RKO (cell line): ENCODE measurements at regions not wholly inside any gene's neighbourhood (a gene's known extent, or its start where the extent isn't known, plus 50 kb on each side); places are given as distances from the start of the nearest gene placed in this dataset.

ENCODE experiments used
- DNase-seq: peaks from one replicate; pipeline ENCODE4 v3.0.0-alpha.2; 2016; ENCODE audit warnings: low spot score

DNA sequence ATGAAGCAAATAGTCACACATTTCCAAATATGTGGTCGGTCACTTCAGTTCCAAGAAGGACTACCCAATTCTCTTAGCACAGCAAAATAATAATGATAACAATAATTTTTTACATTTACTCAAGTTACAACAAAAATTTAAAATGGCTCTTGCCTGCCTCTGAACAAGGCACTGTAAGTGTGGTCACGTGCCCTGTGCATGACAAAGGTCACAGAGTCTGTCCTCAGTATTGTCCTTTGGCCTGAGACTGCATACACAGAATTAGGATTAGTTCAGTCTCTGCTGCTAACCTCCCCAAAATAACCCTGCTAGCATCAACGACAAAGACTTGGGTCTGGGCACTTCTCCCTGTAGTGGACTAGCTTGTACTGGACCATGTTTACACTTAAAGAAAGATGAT, 297.1 kb upstream of the DUSP10 start:
- no peak for DNase-seq

DNA sequence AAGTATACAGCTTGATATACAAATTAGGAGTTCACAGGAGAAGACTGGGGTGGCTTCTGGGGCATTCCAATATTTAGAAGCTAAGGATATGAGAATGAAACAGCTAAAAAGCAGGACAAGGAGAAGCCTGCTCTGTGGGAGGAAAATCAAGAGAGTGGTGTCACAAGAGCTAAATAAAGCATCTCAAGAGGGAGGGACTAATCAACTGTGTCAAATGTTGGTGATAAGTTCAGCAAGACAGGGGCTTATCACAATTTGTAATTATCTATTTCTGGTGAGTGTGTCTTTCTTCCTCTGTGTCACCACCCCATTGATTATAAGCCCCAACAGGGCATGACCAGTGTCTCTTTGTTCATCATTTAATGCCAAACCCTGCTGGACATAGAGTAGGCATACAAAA, 295.8 kb upstream of the DUSP10 start:
- no peak for DNase-seq

DNA sequence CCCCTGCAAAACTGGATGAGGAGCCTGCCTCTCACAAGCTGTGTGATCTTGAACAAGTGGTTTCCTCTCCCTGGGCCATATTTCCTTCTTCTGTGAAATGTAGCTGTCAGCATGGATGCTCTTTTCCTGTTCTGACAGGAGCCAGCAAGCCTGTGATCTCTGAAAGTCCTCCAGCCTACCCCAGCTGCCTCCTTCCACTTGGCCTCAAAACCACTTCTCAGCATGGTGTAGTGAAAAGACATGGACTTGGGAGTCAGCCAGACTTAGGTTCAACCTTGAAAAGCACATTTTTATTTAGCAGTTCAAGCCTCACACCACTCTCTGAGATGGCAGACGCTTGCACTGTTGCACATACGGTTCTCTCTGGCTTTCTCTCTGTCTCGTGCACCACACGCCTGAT, 292.9 kb upstream of the DUSP10 start:
- DNase-seq, result no peak

DNA sequence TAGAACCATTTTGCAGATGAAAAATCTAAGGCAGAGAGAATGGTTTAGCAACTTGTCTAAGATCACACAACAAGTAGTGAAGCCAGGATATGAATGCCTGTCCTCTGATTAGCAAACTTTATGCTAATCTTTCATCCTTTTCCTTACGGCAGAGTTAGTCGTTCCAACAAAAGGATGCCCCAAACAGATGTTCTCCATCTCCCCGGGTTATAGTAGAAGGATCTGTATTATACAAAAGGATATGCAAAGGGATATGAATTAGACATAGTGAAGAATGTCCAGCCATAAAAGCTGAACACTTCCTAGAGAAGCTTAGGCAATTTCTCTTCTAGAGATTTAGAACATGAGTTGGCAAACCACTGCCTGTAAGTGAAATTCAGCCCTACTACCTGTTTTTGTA, 291.6 kb upstream of the DUSP10 start:
- DNase-seq, result no peak

DNA sequence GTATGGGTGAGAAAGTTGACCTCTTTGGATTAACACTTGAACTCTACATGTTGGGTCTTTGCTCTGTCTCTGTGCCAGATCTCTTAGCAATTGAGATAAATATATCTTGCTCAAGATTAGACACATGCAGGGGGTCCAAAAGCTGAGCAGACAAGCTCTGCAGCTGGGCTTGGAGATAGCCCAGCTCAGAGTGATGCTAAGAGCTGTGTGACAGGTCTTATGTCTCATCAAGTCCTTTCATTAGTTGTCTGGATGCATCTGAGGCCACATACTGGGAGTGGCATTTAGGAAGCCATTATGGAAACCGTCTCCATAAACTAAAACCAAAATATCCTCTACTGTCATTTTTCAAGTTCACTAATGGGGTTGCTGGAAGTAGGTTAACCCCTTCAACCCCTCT, 289.4 kb upstream of the DUSP10 start:
- DNase-seq, result no peak

DNA sequence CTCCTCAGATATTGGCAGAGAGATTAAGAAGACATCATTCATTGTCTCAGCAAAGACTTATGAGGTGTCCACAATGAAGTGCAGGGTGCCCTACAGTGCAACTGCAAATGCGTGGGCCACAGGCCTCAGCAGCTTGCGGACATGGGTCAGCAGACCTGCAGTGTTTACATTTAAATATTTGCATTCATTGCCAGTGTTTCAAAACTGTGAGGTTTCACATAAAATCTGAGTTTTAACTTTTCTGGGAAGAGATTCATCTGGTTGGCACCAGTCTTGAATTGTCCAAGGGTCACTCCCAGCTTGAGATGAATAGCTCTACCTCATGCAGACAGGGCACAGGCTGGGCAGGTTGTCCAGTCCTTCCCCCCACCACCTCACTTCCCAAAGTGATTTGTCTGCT, 286.8 kb upstream of the DUSP10 start:
- no peak for DNase-seq

DNA sequence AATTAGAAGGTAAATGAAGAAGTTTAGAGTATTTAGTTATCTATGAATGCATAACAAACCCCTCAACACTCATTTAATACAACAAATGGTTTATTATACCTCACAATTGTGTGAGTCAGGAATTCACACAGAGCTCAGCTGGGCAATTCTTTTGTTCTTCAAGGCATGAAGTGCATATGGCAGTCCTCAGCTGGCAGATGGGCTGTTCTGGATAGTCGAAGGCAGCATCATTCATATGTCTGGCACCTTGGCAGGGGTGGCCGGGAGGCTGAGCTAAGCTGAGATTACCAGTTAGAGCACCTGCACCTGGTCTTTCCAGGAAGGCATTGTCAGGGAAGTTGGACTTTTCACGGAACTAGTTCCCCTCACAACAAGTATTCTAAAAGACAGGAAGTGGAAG, 286.2 kb upstream of the DUSP10 start:
- DNase-seq, result no peak

DNA sequence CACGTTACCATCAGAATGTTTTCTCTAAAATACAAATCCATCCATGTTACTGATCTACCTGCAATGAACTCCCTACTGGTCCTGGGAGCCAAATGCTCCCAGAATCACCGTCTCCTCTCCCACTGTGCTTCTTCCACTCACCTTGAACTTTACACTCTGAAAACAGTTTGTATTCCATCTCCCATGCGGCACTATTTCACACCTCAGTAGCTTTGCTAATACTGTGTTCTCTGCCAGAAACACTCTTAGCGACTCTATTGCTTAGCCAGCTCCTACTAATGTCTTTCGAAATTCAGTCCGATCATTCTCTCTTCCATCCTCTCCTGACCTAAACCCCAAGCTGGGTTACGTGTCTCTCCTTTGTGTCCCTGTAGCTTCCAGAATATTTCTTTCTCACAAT, 284.4 kb upstream of the DUSP10 start:
- DNase-seq, result no peak

DNA sequence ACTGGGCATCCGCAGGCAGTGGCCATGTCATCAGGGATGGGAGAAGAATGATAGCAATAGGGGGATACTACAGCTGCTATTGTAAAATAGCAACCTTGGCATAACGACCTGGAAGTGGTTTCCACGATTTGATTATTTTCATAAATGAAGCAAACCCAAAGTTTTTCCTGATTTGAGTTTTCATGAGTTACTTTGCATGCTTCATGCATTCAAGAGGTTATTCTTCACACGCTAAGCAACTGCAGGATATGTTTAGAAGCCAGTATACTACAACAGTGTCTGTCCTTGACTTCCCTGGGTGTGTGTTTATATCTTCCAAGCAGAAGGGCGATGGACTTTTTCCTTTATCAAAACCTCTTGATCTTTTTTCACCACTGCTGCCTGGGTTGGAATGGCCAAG, 281.1 kb upstream of the DUSP10 start:
- no peak for DNase-seq

DNA sequence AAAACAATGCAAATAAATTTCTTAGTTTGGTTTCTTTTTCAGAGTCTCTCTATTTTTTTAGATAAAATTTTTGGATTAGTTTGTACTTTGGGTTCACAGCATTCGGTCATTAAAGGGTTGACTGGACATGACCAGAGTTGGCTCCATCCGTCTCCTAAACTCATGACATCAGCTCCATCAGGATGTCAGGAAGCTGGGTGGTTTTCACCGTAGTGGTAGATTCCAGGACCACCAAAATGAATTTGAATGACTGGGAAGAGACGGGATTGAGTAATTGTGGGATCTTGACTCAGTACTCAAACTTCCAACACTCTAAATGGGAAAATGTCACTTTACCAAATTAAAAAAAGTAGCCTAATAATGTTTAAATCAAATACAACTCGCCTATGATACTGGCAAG, 279.2 kb upstream of the DUSP10 start:
- no peak for DNase-seq

DNA sequence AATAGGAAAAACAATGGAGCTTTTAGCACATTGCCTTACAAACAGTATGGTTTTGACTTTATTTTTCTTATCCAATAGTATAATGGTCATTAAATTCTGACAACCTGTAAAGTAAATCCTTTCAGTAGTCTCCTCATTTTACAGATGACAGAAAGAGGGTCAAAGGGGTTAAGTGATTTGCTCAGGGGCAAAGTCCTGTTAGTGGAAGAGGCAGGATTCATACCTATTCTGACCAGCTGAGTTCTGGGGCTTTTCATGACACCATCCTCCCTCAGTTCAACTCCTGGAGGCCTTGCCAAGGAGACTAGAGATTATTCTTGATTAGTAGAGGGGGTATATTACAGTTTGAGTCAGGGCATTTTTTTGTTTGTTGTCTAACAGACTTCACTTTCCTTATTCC, 278.7 kb upstream of the DUSP10 start:
- no peak for DNase-seq

DNA sequence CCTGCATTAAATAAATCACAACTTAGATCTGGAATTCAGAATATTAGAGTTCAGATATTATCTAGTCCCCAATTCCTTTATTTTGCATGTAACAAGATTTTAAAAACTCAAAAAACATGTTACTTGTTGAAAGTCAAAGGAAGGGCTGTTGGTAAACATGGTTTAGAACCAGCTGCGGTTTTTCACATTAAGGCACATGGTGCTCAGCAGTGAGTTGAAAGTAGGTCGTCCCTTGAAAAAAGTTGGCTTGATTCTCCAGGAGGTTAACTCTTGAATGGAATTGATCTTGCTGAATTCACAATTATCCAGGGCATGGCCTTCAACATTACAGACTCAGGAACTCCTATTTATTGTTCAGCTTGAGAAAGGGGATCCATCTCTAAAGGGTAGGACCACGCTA, 277.1 kb upstream of the DUSP10 start:
- DNase-seq, result no peak

DNA sequence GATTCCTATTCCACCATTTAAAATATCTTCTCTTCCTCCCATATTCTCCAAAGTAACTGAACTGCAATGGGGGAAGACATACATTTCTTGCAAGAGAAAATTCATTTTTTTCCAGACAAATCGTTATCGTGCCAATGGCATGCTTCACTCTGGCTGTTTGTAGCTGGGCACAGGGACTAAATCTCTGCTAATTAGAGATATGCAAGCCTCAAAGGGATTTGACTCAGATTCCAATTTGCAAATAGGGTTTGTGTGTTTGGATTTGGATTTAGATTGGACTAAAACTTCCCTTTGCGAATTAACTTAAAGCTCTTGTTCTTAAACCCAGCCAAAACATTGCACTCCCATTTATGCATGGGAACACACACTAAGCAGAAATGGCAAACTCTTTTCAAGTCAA, 276.2 kb upstream of the DUSP10 start:
- no peak for DNase-seq

DNA sequence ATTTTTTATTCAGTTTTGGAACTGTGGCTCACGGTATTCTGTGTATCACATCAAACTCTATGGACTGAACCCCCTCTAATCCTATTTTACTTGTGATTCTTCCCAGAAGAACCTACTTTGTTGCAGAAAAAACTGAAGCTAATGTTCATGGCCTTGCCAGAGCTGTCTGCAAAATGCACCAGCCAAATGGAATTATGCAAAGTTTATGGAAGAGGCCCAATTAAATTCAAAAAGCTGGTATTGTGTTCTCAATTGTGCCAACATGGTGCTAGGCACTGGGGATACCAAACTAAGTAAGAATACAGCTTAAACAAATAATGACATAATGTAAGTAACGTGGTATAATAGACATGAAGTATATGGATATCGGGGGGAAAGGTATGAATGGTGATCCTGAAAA, 273.8 kb upstream of the DUSP10 start:
- DNase-seq, result no peak

DNA sequence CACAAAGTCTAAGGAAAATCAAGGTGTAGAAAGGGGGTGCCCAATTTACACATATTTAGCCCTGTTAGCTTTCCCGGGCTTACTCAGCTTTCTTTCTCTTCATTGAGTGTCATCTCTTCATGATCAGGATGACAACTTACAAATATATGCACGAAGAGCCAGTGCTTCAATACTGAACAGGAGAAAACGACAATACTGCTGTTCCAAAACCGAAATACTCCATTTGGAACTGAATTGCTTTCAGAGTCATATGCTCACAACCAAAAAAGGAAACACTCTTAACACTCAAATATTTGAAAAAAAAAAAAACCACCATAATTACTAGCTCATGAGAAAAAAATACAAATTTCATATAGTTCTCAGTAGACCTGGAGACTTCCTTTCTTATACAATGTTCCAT, 272.1 kb upstream of the DUSP10 start:
- DNase-seq, result no peak

DNA sequence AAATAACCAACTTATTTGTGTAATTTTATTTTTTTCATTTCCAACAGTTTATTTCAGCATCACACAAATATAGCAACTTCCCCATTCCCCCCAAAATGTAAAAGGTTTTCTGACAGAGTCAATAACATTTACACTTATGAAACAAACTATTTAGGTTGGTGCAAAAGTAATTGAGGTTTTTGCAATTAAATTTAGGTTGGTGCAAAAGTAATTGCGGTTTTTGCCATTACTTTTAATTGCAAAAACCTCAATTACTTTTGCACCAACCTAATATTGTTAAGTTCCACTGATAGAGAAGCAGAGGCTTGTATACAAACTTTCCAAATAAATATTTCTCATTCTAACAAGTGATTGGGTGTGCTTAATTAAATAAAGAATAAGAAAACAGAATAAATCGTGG, 270.9 kb upstream of the DUSP10 start:
- no peak for DNase-seq

DNA sequence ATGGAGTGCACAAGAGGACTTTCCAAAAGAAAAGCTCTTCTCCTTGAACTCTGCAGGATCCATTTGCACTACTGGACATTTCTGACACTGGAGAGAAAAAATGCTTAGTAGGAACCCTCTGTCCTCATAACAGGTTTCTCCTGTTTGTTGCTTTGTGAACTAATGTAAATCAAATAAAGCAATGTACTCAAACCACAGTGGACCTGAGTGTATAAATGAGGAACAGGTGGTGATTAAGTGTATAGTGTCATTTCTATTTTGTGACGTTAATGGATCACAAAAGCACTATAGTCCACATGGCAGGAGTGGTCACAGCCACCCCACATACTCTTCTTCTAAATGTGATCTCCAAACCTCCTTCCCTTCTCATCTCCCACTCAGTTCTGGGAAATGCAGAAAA, 268.4 kb upstream of the DUSP10 start:
- DNase-seq, result no peak

DNA sequence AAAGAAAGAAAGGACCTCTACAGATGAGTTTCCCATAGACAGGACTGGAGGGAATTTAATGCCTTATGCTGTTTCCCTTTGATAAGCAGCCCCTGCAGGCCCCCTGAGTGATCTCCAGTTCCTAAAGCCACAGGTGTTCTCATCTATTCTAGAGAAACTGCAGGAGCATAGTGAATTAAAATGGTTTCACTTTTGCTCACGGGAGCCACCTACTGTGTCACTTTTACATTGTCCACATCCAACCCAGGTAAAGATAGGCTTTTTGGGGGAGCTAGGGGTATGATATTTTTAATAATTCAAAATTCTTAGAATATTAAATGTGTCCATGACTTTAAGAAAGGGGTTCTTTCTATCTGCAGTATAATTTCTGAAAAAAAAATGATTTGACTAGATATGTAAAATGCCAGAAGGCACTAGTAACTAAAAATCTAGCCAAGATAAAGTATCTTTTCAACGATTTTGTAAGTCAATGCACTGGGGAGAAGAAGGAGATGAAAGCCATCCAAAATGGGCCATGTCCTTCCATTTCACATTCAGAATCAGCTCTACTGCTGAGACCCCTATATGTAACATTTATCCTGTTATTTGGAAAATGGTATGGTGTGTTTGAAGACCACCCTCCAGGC, 267.3 kb upstream of the DUSP10 start:
- DNase-seq, result peak; percentile 2

DNA sequence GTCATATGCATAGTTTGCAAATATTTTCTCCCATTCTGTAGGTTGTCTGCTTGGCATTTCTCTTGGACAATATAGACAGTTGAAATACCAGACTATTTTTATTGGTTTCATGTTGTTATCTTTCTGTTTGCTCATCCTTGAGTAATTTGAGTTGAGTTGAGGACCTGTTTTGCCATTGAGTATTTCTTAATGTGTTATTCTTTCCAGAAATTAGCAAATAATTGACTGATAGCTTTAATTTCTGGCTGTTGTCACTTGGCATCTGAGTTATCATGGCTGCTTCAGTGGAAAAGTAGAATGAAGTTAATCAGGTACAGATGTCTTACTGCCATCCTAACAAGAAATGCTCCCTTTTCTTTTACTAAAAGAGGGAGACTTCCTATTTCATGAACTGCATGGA, 264.8 kb upstream of the DUSP10 start:
- no peak for DNase-seq

DNA sequence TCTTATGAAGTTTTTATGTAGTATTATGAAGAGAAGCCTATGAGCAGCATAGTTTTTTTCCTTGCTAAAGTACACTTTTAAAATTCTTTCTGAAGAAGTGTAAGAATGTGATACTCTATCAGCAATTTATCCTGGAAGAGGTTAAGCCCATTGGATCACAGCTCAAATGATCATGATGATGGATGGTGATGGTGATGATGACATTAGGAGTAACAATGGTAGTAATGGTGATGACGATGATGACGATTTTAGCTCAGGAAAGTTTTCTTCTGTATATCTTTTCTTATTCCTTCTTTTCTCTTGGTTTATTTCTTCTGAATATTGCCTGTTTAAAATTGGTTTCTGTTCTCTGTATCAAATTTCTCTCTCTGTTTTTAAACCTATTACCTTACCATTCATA, 262.9 kb upstream of the DUSP10 start:
- DNase-seq, result no peak

DNA sequence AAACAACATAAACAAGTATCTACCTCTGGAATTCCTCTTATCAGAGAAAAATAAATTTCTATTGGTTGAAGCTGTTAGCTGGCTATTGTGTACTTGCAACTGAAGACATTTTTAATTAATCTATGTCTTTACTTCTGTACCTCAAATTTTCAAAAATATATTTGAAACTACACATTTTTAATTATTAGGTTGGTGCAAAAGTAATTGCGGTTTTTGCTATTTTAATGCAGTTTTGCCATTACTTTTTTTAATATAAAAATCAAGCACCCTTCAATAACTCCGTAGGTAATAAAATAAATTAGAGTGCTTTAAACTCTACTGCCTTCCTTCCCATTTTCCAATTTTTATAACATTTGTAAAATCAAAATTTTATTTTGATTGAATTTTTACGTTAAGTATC, 262.1 kb upstream of the DUSP10 start:
- no peak for DNase-seq

DNA sequence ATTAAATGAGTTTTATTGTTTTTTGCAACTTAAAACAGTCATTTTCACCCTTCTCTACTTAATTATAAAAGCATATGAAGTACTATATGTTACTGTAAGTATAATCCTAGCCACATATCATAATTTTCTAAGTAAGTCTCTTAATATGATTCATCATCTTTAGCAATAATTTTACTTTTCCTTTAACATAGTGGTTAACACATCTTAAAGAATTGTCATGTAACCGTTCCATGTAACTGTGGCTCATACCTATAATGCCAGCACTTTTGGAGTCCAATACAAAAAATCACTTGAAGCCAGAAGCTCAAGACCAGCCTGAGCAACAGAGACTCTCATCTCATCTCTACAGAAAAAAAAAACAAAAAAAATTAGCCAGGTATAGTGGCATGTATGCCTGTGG, 260.6 kb upstream of the DUSP10 start:
- no peak for DNase-seq

DNA sequence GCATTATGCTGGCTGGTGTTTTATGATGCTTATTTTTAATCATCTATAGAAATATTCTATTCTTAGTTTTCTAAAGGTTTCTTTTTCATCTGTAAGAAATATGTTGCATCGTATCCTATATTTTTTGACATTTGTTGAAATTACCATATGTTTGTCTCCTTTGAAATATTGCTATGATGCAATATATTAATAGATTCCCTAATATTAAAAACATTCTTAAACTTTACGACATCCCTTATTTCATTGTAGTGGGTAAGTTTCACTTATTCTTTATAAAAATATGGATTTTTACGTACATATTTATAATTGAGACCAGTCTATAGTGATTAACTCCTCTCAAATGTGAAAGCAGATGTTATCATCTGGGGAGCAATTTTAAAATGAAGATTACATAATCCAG, 258.2 kb upstream of the DUSP10 start:
- no peak for DNase-seq

DNA sequence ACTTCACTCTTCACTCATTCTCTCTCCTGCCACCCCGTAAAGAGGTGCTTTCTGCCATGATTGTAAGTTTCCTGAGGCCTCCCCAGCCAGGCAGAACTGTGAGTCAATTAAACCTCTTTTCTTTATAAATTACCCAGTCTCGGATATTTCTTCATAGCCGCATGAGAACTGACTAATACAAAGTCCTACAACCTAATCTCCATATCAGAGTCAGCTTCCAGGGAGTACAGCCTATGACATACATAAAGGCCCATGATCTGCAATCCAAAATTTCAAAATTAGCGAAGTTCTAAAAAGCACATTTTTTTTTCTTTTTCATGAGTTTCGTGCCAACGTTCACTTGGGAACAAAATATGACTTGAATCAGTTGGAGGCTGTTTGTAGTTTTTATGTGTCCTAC, 256.9 kb upstream of the DUSP10 start:
- no peak for DNase-seq

DNA sequence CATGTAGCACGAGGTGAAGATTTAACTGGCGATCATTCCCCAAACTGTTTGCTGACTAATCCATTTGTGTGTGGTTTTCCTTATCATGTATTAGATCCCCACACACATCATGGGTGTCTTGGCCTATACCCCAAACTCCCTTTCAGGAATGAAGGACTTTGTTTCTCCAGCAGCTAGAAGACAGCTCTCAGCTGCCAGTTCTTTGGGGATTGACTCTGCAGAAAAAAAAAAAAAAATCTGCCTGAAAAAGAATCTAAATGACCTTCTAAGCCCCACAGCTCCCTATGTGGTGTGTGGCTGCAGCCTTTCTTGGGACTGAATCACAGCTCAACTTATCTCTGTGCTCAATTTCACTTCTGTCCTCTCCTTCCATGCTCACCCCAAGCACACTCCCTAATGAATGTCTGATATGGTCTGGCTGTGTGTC, 256.3 kb upstream of the DUSP10 start:
- no peak for DNase-seq
